Panc1 (cell line): ENCODE measurements at regions not wholly inside any gene's neighbourhood (a gene's known extent, or its start where the extent isn't known, plus 50 kb on each side); places are given as distances from the start of the nearest gene placed in this dataset.

ENCODE experiments used
- ATAC-seq: fragments of 200-7000 bp; cut with Tn5 transposase; 2 replicates; pipeline ENCODE4 v1.9.1; 2020; ENCODE audit warnings: mild to moderate bottlenecking, moderate library complexity
- BruUV-seq: library from RNA; stranded (reverse); fragments of 400-500 nt; replicated peaks from 2 replicates; lab custom pipeline; 2021; lab: Mats Ljungman, UMichigan
- CTCF ChIA-PET: fragments of 300-600 bp; sonication (Branson Sonifier 250); formaldehyde crosslinking; loops from one replicate; lab custom pipeline; 2022; ENCODE audit warnings: antibody characterized with exemption; lab: Charles Lee
- POLR2A ChIA-PET: fragments of 300-600 bp; sonication (Branson Sonifier 250); formaldehyde crosslinking; loops from one replicate; lab custom pipeline; 2022; ENCODE audit warnings: antibody characterized with exemption; lab: Charles Lee
- DNase-seq: peaks from one replicate; pipeline ENCODE4 v3.0.0-alpha.2; 2010; ENCODE audit warnings: low read depth, low spot score
- H3K27ac ChIP-seq: 2 replicates; pipeline ENCODE4 v1.5.1; 2011; ENCODE audit warnings: mild to moderate bottlenecking, low read length, inconsistent platforms
- H3K27me3 ChIP-seq: fragments of 200-500 bp; sonication (Bioruptor generic); 2 replicates; pipeline ENCODE4 v1.6.0; 2014; ENCODE audit warnings: low read length, inconsistent platforms; ENCODE audit not compliant: control insufficient read depth, insufficient read depth
- H3K36me3 ChIP-seq: fragments of 200-500 bp; sonication (Bioruptor generic); 2 replicates; pipeline ENCODE4 v1.5.1; 2014; ENCODE audit warnings: inconsistent platforms, mild to moderate bottlenecking, low read length, moderate library complexity; ENCODE audit not compliant: control insufficient read depth, insufficient read depth
- H3K4me1 ChIP-seq: 2 replicates; pipeline ENCODE4 v1.5.1; 2011; ENCODE audit warnings: inconsistent platforms, mild to moderate bottlenecking, low read length, moderate library complexity; ENCODE audit not compliant: control insufficient read depth, insufficient read depth
- H3K4me3 ChIP-seq, 2 experiments: 2 replicates each; pipeline ENCODE4 v1.5.1; 2011 to 2012; ENCODE audit warnings: low read depth in 2 of 2, low read length in 2 of 2, mild to moderate bottlenecking in 2 of 2, inconsistent platforms in 1 of 2, moderate library complexity in 1 of 2
- H3K9me3 ChIP-seq: fragments of 200-500 bp; sonication (Bioruptor generic); 2 replicates; pipeline ENCODE4 v1.5.1; 2014; ENCODE audit warnings: low read depth, mild to moderate bottlenecking, inconsistent platforms, low read length, moderate library complexity; ENCODE audit not compliant: control insufficient read depth, insufficient read depth
- CTCF ChIP-seq: fragments of 450-650 bp; IDR thresholded peaks from 2 replicates; pipeline ENCODE4 v1.5.1; 2017; ENCODE audit warnings: mild to moderate bottlenecking
- POLR2AphosphoS5 ChIP-seq: IDR thresholded peaks from 2 replicates; pipeline ENCODE4 v1.6.1; 2012; ENCODE audit warnings: mild to moderate bottlenecking, low read depth, low read length, moderate library complexity
- REST ChIP-seq, 2 experiments: IDR thresholded peaks; 2 replicates each; pipeline ENCODE4 v1.6.1; 2011 to 2012; ENCODE audit warnings: low read depth in 2 of 2, control low read depth in 1 of 2, low read length in 1 of 2, mild to moderate bottlenecking in 1 of 2, moderate library complexity in 1 of 2; ENCODE audit not compliant: insufficient read depth in 1 of 2
- SIN3A ChIP-seq: IDR thresholded peaks from 2 replicates; pipeline ENCODE4 v1.6.1; 2012; ENCODE audit warnings: low read depth, mild to moderate bottlenecking, low read length, moderate library complexity, borderline replicate concordance; ENCODE audit not compliant: insufficient read depth
- TCF7L2 ChIP-seq: IDR thresholded peaks from 2 replicates; pipeline ENCODE4 v1.6.1; 2011; ENCODE audit warnings: mild to moderate bottlenecking, low read depth, low read length, inconsistent platforms
- in situ Hi-C: cut with HindIII; loops from 2 replicates; pipeline ENCODE4 v1.10.0; 2016; ENCODE audit warnings: low sequenced_read_pairs, low pct_unique_long_range_greater_than_20kb
- intact Hi-C: fragments of 100-400 bp; cut with micrococcal nuclease; formaldehyde crosslinking; loops from one replicate; pipeline ENCODE4 v1.10.0; 2022; ENCODE audit not compliant: unreplicated experiment

- no TSS peak for BruUV-seq
- DNase-seq, result no peak
- Histone ChIP-seq H3K36me3 (no peaks in the 10 kb centered on the region), H3K27ac (no peak overlapping the region), H3K4me1 (no peaks in the 10 kb centered on the region), H3K4me3 (no peak overlapping the region), H3K27me3 (no peaks in the 10 kb centered on the region), H3K9me3 (no peaks in the 10 kb centered on the region)
- ChIA-PET POLR2A (no interaction called here), CTCF (no interaction called here)
- no peak for ATAC-seq
- TF ChIP-seq REST (IDR thresholded peaks at IDR 0.05; ENCODE audit: insufficient read depth in 1 of 2, low read depth in 2 of 2, low read length in 1 of 2), result no peak
- no peak for TF ChIP-seq CTCF
- TF ChIP-seq POLR2AphosphoS5, result no peak
- TF ChIP-seq TCF7L2, result no peak
- TF ChIP-seq SIN3A, result no peak
- in situ Hi-C loops (no loop called here), intact Hi-C loops (no loop called here)
Measured at GRCh38 chr2:34719206-34719605, 1120.1 kb upstream of the FAM98A start.

DNA sequence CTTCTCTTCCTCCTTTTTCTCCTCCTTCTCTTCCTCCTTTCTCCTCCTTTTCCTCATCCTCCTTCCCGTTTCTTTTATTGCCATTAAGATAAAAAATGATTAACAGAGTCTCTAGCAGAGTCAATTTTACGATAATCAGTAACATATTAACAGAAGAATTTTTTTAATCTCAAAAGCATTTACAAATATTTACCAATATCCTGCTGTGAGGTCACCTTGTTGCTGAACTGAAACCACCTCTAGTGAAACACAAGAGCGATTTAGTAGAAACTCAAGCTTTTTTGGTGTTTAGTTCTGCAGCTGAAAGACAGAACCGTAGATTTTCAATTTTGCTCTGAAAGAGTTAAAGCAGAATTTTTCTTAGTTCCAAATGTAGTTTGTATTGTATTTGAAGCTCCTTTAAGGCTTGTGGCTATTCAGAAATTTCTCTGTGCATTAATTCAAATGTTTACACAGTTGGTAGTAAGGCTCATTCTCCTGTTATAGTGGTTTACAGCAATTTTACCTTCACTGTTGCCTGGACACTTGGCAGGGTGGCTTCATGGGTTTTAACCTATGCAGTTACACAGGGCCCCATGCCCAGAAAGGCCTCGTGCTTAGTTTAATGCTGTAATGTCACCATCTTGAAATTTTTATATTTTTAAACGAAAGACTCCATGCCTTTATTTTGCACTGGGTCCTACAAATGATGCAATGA, 1106.6 kb upstream of the FAM98A start:
- ChIA-PET POLR2A (no interaction called here), CTCF (no interaction called here)
- intact Hi-C loops, result no loop called here
- no peaks in the 10 kb centered on the region for H3K27me3 ChIP-seq
- H3K27ac ChIP-seq, result no peak overlapping the region
- DNase-seq, result no peak
- ATAC-seq, result no peak
- TF ChIP-seq TCF7L2, result no peak
- no peak for TF ChIP-seq POLR2AphosphoS5
- no peak for TF ChIP-seq REST (IDR thresholded peaks at IDR 0.05; ENCODE audit: insufficient read depth in 1 of 2, low read depth in 2 of 2, low read length in 1 of 2)
- TF ChIP-seq CTCF, result no peak
- no peak for TF ChIP-seq SIN3A
- BruUV-seq, result no TSS peak
- no peaks in the 10 kb centered on the region for H3K4me1 ChIP-seq
- no peaks in the 10 kb centered on the region for H3K36me3 ChIP-seq
- H3K9me3 ChIP-seq, result no peaks in the 10 kb centered on the region
- in situ Hi-C loops, result no loop called here
- no peak overlapping the region for H3K4me3 ChIP-seq
